Stimulated activated CD4-positive, alpha-beta T cell treated with anti-CD3 and anti-CD28 coated beads, Interleukin-4, amount 100 ng/mL, for 24 hours (primary cell): ENCODE measurements at regions not wholly inside any gene's neighbourhood (a gene's known extent, or its start where the extent isn't known, plus 50 kb on each side); places are given as distances from the start of the nearest gene placed in this dataset.

Experiments
- DNase-seq: peaks from one replicate; pipeline ENCODE4 v3.0.0-alpha.2; 2020

DNA sequence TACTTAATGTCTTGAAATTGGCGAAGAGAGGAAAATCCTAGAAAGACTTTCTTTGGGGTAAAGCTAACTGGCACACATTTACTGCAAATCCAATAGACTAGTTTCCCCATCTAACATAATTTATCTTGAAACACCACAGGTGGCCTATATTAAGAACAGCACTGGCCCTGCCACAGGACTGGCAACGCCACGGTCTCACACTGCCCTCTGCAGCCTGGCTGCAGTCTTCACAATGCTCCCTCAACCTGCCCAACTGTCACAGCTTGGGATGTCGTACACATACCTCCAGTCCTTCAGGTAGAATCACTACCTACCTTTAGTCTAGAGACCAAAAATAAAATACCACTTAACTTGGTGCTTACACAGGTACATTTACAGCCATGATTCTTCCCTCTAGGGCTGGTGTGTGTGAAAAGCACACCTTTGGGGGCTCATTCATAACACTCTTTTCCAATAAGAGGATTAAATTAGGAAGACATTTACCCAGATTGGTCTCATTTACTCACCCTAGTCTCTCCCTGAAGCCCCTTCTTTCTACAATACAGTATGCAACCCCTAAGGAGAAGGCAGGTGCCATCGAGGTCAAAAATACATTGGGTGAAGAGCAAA lies 222.2 kb downstream of the C1D start:
- no peak for DNase-seq

DNA sequence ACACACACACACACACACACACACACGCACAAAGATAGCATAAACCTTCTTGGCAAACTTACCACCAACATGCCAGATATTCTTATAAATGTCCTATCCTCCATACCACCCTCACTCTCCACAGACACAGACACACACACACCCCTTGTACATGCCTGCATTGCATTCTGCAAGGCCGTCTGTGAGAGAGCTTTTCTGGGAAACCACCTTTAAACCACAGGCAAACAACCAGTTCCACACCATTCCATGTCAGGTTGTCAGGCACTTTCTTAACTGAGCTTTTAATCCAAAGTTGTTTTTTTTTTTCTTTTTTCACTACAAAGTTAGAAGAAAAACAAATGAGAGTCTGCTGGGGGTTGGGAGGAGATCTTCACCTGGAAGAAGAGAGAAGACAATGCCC lies 221.1 kb downstream of the C1D start:
- no peak for DNase-seq

GRCh38 chr2:67842375-67842959 lies 220.3 kb downstream of the C1D start:
- no peak for DNase-seq

- DNase-seq: no peak
Measured at GRCh38 chr2:67844024-67844540, 218.7 kb downstream of the C1D start.

- DNase-seq: no peak
Measured at GRCh38 chr2:67845621-67846369, 217.0 kb downstream of the C1D start.

- peak; percentile 37 for DNase-seq
Measured at GRCh38 chr2:67846370-67847070, 216.3 kb downstream of the C1D start.

- DNase-seq: no peak
Measured at GRCh38 chr2:67848551-67849285, 214.1 kb downstream of the C1D start.

- no peak for DNase-seq
Measured at GRCh38 chr2:67851016-67851415, 211.8 kb downstream of the C1D start.

DNA sequence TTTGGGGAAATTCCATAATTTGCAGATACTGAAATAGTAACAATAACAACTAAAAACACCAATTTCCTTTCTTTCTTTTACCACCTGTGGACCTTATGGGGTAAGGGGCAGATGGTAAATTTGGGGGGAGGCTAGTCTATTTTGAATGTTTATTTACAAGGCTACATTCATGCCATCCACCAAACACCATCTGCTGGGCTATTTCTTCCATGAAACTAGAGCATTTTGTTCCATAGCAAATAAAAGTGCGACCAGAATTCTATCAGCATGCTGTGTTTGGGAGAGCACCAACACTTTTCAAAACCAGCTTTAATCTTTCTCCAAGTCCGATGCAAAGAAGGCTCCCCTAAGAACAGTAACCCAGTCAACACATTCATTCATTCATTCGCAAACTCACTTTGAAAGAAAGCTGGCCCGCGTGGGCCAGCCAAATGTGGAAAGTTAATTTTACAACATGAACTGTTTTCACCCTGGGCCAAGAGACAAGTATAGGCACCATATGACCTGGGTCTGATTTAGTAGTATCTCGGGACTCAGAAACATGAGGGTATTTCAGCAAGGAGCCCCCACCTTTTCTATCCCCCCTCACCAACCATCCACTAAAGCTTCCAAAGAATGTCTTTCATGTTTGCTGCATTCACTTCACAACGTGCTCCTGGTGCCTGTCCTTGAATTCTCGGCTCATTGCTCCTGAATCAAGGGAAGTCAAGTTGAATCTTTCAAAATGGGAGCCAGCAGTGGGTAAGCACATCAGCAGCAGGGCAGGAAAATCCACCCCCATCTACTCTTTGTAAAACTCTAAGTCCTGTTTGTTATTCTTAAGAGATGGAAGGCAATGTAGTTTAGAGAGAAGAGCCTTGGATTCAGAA lies 210.6 kb downstream of the C1D start:
- no peak for DNase-seq

DNA sequence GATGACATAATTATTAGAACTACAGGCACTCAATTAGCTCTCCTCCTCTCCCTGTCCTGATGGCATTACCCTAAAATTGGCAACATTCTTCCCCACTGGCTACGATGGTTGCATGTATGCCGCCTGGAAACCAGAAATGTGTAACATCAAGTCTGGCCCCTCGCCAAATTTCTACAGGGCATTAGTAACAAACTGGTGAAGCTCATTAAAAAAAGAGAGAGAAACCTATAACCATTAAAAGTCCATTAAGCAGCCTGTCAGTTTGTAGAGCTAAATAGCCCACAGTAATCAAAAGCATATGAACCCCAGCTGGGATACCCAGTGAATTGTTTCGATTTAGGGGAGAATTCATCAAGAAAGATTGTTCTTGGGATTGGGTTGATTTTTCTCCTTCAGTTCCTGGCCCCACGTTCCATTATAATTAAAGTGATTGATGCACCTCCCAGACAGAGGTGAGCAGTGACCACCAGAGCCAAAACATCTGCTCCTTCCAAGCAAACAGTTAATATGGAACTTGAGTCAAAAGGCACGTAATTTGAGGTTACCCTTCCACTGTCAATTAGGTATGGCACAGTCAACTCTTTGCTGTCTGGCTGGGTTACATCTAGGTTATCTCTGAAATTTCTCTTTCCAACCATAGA lies 208.6 kb downstream of the C1D start:
- DNase-seq: no peak

GRCh38 chr2:67854798-67855197 lies 208.0 kb downstream of the C1D start:
- no peak for DNase-seq

GRCh38 chr2:67856866-67857265 lies 205.9 kb downstream of the C1D start:
- DNase-seq: no peak

- DNase-seq: no peak
Measured at GRCh38 chr2:67857836-67858235, 205.0 kb downstream of the C1D start.

GRCh38 chr2:67858886-67859285 lies 203.9 kb downstream of the C1D start:
- no peak for DNase-seq

GRCh38 chr2:67865917-67866316 lies 196.9 kb downstream of the C1D start:
- no peak for DNase-seq

DNA sequence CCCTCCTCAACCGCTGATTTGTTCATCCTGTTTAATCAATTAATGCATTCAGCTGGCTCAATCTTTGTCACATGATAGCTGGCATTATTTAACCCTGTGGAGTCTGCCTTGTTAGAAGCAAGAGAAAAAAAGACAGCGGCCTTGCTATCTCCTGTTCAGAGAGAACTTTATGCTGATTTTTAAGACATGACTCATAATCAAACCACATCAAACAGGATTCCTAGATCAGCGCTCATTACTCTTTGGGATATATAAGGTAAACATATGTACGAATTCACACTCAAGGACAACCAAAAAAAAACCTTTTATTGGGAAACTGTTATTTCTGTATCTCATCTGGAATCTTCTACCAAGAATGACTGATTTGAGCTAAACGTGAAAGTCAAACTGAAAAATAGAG lies 195.1 kb downstream of the C1D start:
- no peak for DNase-seq

- DNase-seq: no peak
Measured at GRCh38 chr2:67871686-67872412, 191.0 kb downstream of the C1D start.

- DNase-seq: no peak
Measured at GRCh38 chr2:67872481-67872880, 190.3 kb downstream of the C1D start.

GRCh38 chr2:67873916-67874315 lies 188.9 kb downstream of the C1D start:
- DNase-seq: no peak

DNA sequence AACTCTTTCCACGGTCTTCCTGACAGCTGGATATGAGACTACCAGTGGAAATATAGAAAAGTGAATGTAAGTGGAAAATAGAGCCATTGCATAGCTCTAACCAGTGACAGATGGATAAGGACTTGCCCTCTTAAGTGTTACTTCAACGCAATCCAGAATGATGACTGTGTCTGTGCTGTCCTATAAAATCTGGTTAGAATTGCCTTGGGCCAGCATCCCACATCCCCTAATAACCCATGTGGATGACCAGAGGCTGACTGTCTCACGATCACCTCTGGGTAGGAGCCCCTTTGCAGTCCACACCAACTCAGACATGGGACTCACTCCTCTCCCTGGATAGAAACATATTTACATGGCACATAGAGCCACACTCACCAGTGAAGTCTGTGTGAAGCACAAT lies 186.6 kb downstream of the C1D start:
- no peak for DNase-seq

GRCh38 chr2:67877301-67877700 lies 185.5 kb downstream of the C1D start:
- DNase-seq: no peak
